ENCODE measurements at regions not wholly inside any gene's neighbourhood (a gene's known extent, or its start where the extent isn't known, plus 50 kb on each side); places are given as distances from the start of the nearest gene placed in this dataset.

- DNase-seq (ENCODE audit: low read depth, low spot score) (no peak), ATAC-seq (no peak)
- BruUV-seq (replicated peaks) = no TSS peak
- ChIA-PET CTCF (no interaction called here), POLR2A (no interaction called here)
- H3K27me3 ChIP-seq (ENCODE audit: control insufficient read depth, insufficient read depth, low read length) = no peaks in the 10 kb centered on the region
- intact Hi-C loops (cut with micrococcal nuclease; ENCODE audit: unreplicated experiment) = no loop called here
- TF ChIP-seq REST (IDR thresholded peaks at IDR 0.05; ENCODE audit: insufficient read depth in 1 of 2, low read depth in 2 of 2, low read length in 1 of 2) = no peak
- TF ChIP-seq, protein P1, sequence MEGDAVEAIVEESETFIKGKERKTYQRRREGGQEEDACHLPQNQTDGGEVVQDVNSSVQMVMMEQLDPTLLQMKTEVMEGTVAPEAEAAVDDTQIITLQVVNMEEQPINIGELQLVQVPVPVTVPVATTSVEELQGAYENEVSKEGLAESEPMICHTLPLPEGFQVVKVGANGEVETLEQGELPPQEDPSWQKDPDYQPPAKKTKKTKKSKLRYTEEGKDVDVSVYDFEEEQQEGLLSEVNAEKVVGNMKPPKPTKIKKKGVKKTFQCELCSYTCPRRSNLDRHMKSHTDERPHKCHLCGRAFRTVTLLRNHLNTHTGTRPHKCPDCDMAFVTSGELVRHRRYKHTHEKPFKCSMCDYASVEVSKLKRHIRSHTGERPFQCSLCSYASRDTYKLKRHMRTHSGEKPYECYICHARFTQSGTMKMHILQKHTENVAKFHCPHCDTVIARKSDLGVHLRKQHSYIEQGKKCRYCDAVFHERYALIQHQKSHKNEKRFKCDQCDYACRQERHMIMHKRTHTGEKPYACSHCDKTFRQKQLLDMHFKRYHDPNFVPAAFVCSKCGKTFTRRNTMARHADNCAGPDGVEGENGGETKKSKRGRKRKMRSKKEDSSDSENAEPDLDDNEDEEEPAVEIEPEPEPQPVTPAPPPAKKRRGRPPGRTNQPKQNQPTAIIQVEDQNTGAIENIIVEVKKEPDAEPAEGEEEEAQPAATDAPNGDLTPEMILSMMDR (IDR thresholded peaks at IDR 0.05) = no peak
- no peak for TF ChIP-seq SIN3A (IDR thresholded peaks at IDR 0.05; ENCODE audit: borderline replicate concordance, insufficient read depth, low read depth, low read length)
- no peak for TF ChIP-seq POLR2AphosphoS5 (IDR thresholded peaks at IDR 0.05; ENCODE audit: low read depth, low read length)
- no peak for TF ChIP-seq TCF7L2 (IDR thresholded peaks at IDR 0.05; ENCODE audit: low read depth, low read length)
- no peaks in the 10 kb centered on the region for H3K9me3 ChIP-seq (ENCODE audit: control insufficient read depth, insufficient read depth, low read depth, low read length)
- H3K4me1 ChIP-seq (ENCODE audit: control insufficient read depth, insufficient read depth, low read length) = no peaks in the 10 kb centered on the region
- no peak overlapping the region for H3K27ac ChIP-seq (ENCODE audit: low read length)
- in situ Hi-C loops (cut with HindIII; ENCODE audit: low pct_unique_long_range_greater_than_20kb, low sequenced_read_pairs) = no loop called here
- no peaks in the 10 kb centered on the region for H3K36me3 ChIP-seq (ENCODE audit: control insufficient read depth, insufficient read depth, low read length)
- no peak overlapping the region for H3K4me3 ChIP-seq (ENCODE audit: low read depth in 2 of 2, low read length in 2 of 2)
Measured at GRCh38 chr16:63655846-63656245, 1466.0 kb downstream of the CDH11 start.

DNA sequence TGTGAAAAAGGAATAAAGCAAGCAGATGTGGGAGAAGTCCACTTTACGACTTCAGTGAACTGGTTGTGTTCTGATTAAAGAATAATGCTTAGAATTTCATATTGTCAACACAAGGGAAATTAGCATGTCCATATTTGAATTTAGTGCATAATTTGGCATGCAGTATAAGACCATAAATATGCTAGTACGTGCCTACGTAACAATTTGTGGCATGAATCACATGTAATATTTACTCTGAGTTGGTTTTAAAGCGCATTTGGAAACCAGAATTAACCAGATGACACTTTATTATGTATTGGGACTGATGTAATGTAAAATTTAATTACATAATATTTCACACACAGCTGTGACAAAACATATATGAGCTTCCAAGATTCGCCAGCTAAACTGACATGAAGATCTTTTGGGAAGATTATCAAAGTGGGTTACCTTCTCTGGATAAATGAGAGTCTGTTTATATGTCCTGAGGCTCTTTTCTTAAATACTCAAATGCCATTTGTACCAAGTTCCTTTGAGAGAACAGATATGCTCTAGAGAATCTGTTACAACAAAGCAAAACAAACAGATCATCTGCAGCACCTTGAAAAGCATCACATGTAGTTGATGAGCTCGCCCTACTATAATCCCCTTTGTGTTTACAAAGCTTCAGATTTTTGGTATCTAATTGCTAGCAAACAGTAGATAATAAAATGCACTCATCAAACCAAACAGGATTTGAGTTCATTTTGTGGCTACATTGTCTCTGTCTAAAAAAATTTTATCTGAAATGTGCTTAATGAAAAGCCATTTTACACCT lies 1468.6 kb downstream of the CDH11 start:
- Histone ChIP-seq H3K36me3 (ENCODE audit: control insufficient read depth, insufficient read depth, low read length) (no peaks in the 10 kb centered on the region), H3K27me3 (ENCODE audit: control insufficient read depth, insufficient read depth, low read length) (no peaks in the 10 kb centered on the region), H3K9me3 (ENCODE audit: control insufficient read depth, insufficient read depth, low read depth, low read length) (no peaks in the 10 kb centered on the region), H3K4me1 (ENCODE audit: control insufficient read depth, insufficient read depth, low read length) (no peaks in the 10 kb centered on the region), H3K27ac (ENCODE audit: low read length) (no peak overlapping the region), H3K4me3 (ENCODE audit: low read depth in 2 of 2, low read length in 2 of 2) (no peak overlapping the region)
- DNase-seq (ENCODE audit: low read depth, low spot score) (no peak), ATAC-seq (no peak)
- POLR2A ChIA-PET = no interaction called here
- CTCF ChIA-PET = no interaction called here
- TF ChIP-seq, protein P1 (IDR thresholded peaks at IDR 0.05) = no peak
- TF ChIP-seq POLR2AphosphoS5 (IDR thresholded peaks at IDR 0.05; ENCODE audit: low read depth, low read length) (no peak), REST (IDR thresholded peaks at IDR 0.05; ENCODE audit: insufficient read depth in 1 of 2, low read depth in 2 of 2, low read length in 1 of 2) (no peak), SIN3A (IDR thresholded peaks at IDR 0.05; ENCODE audit: borderline replicate concordance, insufficient read depth, low read depth, low read length) (no peak), TCF7L2 (IDR thresholded peaks at IDR 0.05; ENCODE audit: low read depth, low read length) (no peak)
- in situ Hi-C loops (cut with HindIII; ENCODE audit: low pct_unique_long_range_greater_than_20kb, low sequenced_read_pairs) = no loop called here
- no TSS peak for BruUV-seq (replicated peaks)
- intact Hi-C loops (cut with micrococcal nuclease; ENCODE audit: unreplicated experiment) = no loop called here
